ENCODE measurements at regions not wholly inside any gene's neighbourhood (a gene's known extent, or its start where the extent isn't known, plus 50 kb on each side); places are given as distances from the start of the nearest gene placed in this dataset.

GRCh38 chr9:21565155-21565554, 83.0 kb upstream of the IFNE start:
- no peak for DNase-seq

GRCh38 chr9:21567926-21568325, 85.8 kb upstream of the IFNE start:
- DNase-seq = no peak

GRCh38 chr9:21568484-21568883, 86.4 kb upstream of the IFNE start:
- DNase-seq = no peak

- no peak for DNase-seq
Observed at GRCh38 chr9:21569721-21570120, 87.6 kb upstream of the IFNE start.

GRCh38 chr9:21570643-21571275, 88.6 kb upstream of the IFNE start:
- no peak for DNase-seq

GRCh38 chr9:21574261-21574660, 92.1 kb upstream of the IFNE start:
- no peak for DNase-seq

GRCh38 chr9:21576331-21577189, 94.4 kb upstream of the IFNE start:
- DNase-seq = peak; percentile 33 to 37

GRCh38 chr9:21579247-21579671, 97.1 kb upstream of the IFNE start:
- DNase-seq = peak; percentile 18 to 53

GRCh38 chr9:21579743-21580142, 97.6 kb upstream of the IFNE start:
- no peak for DNase-seq

GRCh38 chr9:21580636-21581378, 98.7 kb upstream of the IFNE start:
- DNase-seq = no peak

- no peak for DNase-seq
Observed at GRCh38 chr9:21583628-21584377, 101.7 kb upstream of the IFNE start.

- no peak for DNase-seq
Observed at GRCh38 chr9:21584890-21585289, 102.8 kb upstream of the IFNE start.

- DNase-seq = no peak
Observed at GRCh38 chr9:21585756-21586752, 103.9 kb upstream of the IFNE start.

- no peak for DNase-seq
Observed at GRCh38 chr9:21589344-21590056, 107.4 kb upstream of the IFNE start.

- DNase-seq = no peak
Observed at GRCh38 chr9:21590058-21590996, 108.2 kb upstream of the IFNE start.

GRCh38 chr9:21591221-21592062, 109.3 kb upstream of the IFNE start:
- peak in 1 of 2 donors; percentile 55 for DNase-seq

GRCh38 chr9:21592063-21592338, 109.9 kb upstream of the IFNE start:
- DNase-seq = no peak

- no peak for DNase-seq
Observed at GRCh38 chr9:21597284-21597683, 115.2 kb upstream of the IFNE start.

GRCh38 chr9:21598749-21599148, 116.6 kb upstream of the IFNE start:
- DNase-seq = no peak
